Nephron progenitor cell (in vitro differentiated cells): ENCODE measurements at regions not wholly inside any gene's neighbourhood (a gene's known extent, or its start where the extent isn't known, plus 50 kb on each side); places are given as distances from the start of the nearest gene placed in this dataset.

ENCODE experiments used
- DNase-seq: peaks from one replicate; pipeline ENCODE4 v3.0.0; 2021
- H3K27ac Mint-ChIP-seq: 2 replicates; pipeline ENCODE4 v1.8.0; 2021; ENCODE audit warnings: mild to moderate bottlenecking, moderate library complexity, mixed read lengths
- H3K27me3 Mint-ChIP-seq: 2 replicates; pipeline ENCODE4 v1.8.0; 2021; ENCODE audit warnings: mild to moderate bottlenecking, low read depth, mixed read lengths; ENCODE audit not compliant: poor library complexity
- H3K36me3 Mint-ChIP-seq: 2 replicates; pipeline ENCODE4 v1.8.0; 2021; ENCODE audit warnings: low read depth, mixed read lengths
- H3K4me1 Mint-ChIP-seq: 2 replicates; pipeline ENCODE4 v1.8.0; 2021; ENCODE audit warnings: mixed read lengths
- H3K4me3 Mint-ChIP-seq: 2 replicates; pipeline ENCODE4 v1.8.0; 2021; ENCODE audit warnings: mild to moderate bottlenecking, moderate library complexity, mixed read lengths
- H3K9me3 Mint-ChIP-seq: 2 replicates; pipeline ENCODE4 v1.8.0; 2021; ENCODE audit warnings: mild to moderate bottlenecking, moderate library complexity, mixed read lengths
- TF ChIP-seq, protein P1 (sequence below): fragments of 200-600 bp; sonication (generic); IDR thresholded peaks from 2 replicates; pipeline ENCODE4 v1.5.0; 2021; ENCODE audit warnings: antibody characterized with exemption

DNA sequence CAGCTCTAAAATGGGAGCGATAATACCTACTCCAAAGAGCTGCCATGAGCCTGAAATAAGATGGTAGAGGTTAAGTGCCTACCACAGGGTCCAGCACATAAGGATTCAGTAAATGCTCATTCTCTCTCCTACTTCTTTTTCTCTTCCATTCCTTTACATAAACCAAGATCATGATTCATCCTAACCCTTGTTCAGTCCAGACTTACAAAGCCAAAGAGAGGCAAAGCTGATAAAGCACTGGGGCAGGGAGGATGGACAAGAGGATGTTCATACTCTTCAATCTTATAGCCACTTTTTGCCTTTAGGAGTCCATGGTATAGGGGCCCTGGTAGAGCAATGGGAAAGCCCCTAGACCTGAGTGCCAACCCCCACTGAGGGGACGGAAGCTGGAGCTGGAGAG lies 75.6 kb upstream of the PKDCC start:
- no peak overlapping the region for H3K4me3 Mint-ChIP-seq
- no peak for DNase-seq
- no peak overlapping the region for H3K27ac Mint-ChIP-seq
- peaks cover 72% of the 10 kb centered on the region for H3K27me3 Mint-ChIP-seq
- H3K36me3 Mint-ChIP-seq = no peaks in the 10 kb centered on the region
- TF ChIP-seq, protein P1, sequence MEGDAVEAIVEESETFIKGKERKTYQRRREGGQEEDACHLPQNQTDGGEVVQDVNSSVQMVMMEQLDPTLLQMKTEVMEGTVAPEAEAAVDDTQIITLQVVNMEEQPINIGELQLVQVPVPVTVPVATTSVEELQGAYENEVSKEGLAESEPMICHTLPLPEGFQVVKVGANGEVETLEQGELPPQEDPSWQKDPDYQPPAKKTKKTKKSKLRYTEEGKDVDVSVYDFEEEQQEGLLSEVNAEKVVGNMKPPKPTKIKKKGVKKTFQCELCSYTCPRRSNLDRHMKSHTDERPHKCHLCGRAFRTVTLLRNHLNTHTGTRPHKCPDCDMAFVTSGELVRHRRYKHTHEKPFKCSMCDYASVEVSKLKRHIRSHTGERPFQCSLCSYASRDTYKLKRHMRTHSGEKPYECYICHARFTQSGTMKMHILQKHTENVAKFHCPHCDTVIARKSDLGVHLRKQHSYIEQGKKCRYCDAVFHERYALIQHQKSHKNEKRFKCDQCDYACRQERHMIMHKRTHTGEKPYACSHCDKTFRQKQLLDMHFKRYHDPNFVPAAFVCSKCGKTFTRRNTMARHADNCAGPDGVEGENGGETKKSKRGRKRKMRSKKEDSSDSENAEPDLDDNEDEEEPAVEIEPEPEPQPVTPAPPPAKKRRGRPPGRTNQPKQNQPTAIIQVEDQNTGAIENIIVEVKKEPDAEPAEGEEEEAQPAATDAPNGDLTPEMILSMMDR = no peak
- H3K4me1 Mint-ChIP-seq = peaks cover 55% of the 10 kb centered on the region
- no peaks in the 10 kb centered on the region for H3K9me3 Mint-ChIP-seq

DNA sequence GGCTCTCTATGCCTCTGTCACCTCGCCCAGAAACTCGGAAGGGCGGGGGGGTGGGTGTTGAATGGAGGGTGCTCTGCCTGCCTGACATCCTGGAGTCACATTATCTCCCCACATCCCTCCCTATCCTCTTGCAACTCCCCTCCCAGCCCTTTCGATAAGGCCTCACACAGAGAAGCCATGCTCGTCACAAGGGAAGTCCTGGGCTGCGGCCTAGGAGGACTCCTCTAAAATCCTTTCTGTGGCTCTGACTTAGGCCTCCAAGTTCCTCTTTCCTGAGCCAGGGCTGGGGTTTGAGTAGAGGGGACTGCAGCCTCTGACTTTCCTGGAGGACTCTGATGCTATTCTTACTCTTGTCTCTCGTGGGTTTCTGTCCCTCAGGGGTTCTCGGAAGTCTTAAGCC lies 75.0 kb upstream of the PKDCC start:
- TF ChIP-seq, protein P1 = no peak
- Mint-ChIP-seq H3K4me1 (peaks cover 48% of the 10 kb centered on the region), H3K9me3 (no peaks in the 10 kb centered on the region), H3K27me3 (peaks cover 71% of the 10 kb centered on the region), H3K4me3 (no peak overlapping the region), H3K36me3 (no peaks in the 10 kb centered on the region), H3K27ac (peak overlapping the region; percentile 41)
- DNase-seq = no peak

DNA sequence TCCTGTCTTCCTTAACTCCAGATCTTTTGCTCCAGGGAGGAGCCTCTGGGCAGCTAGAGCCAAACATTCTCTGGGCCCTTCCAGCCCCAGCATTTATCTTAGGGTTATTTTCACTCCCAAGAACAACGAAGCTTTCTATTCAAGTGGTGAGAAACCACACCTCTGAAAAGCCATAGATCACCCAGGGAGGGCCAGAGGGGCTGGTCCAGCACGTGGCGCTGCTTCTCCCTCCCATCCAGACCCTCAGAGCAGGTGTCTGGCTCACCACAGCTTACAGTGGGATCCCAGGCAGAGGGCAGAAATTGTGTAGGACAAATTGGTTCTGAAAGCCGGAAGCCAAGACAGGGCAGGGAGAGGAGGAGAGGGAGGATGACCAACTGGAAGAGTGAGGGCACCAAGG lies 74.0 kb upstream of the PKDCC start:
- DNase-seq = no peak
- peaks cover 39% of the 10 kb centered on the region for H3K4me1 Mint-ChIP-seq
- no peaks in the 10 kb centered on the region for H3K36me3 Mint-ChIP-seq
- peaks cover 71% of the 10 kb centered on the region for H3K27me3 Mint-ChIP-seq
- H3K9me3 Mint-ChIP-seq = peaks cover 3% of the 10 kb centered on the region
- no peak overlapping the region for H3K4me3 Mint-ChIP-seq
- H3K27ac Mint-ChIP-seq = no peak overlapping the region
- TF ChIP-seq, protein P1 = no peak

DNA sequence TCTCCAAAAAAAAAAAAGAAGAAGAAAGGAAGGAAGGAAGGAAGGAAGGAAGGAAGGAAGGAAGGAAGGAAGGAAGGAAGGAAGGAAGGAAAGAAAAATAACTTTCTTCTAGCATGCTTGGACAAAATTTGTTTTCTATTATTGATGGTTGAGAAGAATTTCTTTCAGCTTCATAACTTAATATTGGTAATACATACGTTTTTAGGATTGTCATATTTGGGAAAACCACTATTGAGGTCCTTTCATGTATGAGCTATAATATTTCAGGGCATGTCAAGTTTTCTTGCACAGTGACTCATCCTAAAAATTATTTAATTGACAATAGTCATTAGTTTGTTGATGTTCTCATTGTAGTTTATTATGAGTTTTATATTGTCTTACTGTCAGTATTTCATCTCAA lies 66.4 kb upstream of the PKDCC start:
- no peak overlapping the region for H3K4me3 Mint-ChIP-seq

DNA sequence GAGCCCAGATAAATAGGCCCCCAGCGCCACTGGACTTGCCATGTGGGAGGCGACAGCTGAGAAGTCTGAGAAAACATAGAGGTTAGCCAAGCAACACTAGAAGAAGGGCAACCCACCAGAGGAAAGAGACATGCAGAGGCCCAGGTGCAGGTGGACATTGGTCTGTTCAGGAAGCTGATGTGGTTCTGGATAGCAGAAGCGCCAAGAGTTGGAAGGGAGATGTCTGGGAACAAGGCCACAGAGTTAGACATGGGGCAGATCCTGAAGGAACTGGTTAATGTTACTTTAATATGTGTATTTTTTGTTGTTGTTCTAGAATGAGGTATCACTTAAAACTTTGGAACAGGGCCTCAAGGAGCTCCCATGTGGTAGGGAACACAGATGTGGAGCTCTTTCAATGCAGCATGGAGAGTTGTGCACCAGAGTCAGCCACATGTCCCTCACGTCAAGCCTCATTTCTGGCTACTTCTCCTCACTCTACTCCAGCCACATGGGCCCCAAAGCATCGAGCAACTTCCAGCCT lies 62.2 kb upstream of the PKDCC start:
- no peak overlapping the region for H3K4me3 Mint-ChIP-seq
- DNase-seq = no peak
- H3K27me3 Mint-ChIP-seq = peaks cover 53% of the 10 kb centered on the region
- H3K9me3 Mint-ChIP-seq = peaks cover 10% of the 10 kb centered on the region
- no peaks in the 10 kb centered on the region for H3K36me3 Mint-ChIP-seq
- peaks cover 67% of the 10 kb centered on the region for H3K4me1 Mint-ChIP-seq
- TF ChIP-seq, protein P1 = no peak
- no peak overlapping the region for H3K27ac Mint-ChIP-seq

More for the DNA sequence above, 66.4 kb upstream of the PKDCC start:
- Mint-ChIP-seq H3K27ac (no peak overlapping the region), H3K27me3 (peaks cover 56% of the 10 kb centered on the region), H3K9me3 (peaks cover 13% of the 10 kb centered on the region), H3K36me3 (no peaks in the 10 kb centered on the region), H3K4me1 (peaks cover 29% of the 10 kb centered on the region)
- TF ChIP-seq, protein P1 = no peak
- DNase-seq = no peak

DNA sequence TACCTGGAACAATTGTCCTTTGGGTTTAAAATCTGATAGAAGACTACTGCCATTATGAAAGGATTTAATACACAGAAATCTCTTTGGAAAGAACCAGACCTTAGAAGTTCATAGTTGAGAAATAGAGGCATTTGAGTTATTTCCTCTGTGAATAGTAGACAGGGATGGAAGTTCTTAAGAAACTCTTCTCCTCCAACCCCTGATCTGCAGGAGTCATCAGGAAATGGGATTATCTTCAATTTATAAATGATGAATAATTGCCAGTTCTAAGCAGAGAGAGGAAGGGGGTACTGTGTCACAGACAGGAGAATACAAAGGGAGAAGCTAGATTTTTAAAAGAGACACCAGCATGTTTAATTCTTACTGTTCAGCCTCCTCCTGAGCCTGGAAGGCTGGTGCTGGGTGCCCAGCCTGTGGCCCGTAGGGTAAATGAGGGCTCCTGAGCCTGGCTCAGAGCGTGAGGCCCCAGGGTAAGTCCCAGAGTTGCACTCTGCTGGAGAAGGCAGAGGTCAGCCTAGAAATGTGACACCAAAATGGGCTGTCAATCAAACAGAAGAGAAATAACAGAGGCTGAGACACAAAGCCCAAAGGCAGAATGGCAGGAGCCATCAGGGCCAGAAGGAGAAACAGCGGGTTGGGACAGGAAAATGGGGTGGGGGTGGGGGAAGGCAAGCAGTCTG lies 58.2 kb upstream of the PKDCC start:
- H3K9me3 Mint-ChIP-seq = peaks cover 21% of the 10 kb centered on the region

More for the DNA sequence above, 58.2 kb upstream of the PKDCC start:
- peak; percentile 30 for DNase-seq
- Mint-ChIP-seq H3K4me3 (peak overlapping the region; percentile 58), H3K4me1 (peaks cover 76% of the 10 kb centered on the region), H3K36me3 (no peaks in the 10 kb centered on the region), H3K27ac (peak overlapping the region; percentile 67), H3K27me3 (peaks cover 48% of the 10 kb centered on the region)
- TF ChIP-seq, protein P1 = no peak
